Stimulated activated CD4-positive, alpha-beta T cell treated with anti-CD3 and anti-CD28 coated beads, Interleukin-2, amount 100 ng/mL, for 4 hours (primary cell): ENCODE measurements at regions not wholly inside any gene's neighbourhood (a gene's known extent, or its start where the extent isn't known, plus 50 kb on each side); places are given as distances from the start of the nearest gene placed in this dataset.

Experiments used
- DNase-seq: peaks from one replicate; pipeline ENCODE4 v3.0.0-alpha.2; 2020; ENCODE audit warnings: low read depth

GRCh38 chr3:28099296-28099695 is 142.1 kb upstream of the CMC1 start:
- no peak for DNase-seq

- no peak for DNase-seq
These were observed 139.7 kb upstream of the CMC1 start for GRCh38 chr3:28101705-28102104.

GRCh38 chr3:28103861-28104260 is 137.6 kb upstream of the CMC1 start:
- no peak for DNase-seq

- no peak for DNase-seq
These were observed 136.4 kb upstream of the CMC1 start for GRCh38 chr3:28104896-28105534.

GRCh38 chr3:28109829-28110228 is 131.6 kb upstream of the CMC1 start:
- no peak for DNase-seq

GRCh38 chr3:28110869-28111268 is 130.6 kb upstream of the CMC1 start:
- no peak for DNase-seq

GRCh38 chr3:28114893-28115292 is 126.5 kb upstream of the CMC1 start:
- no peak for DNase-seq

GRCh38 chr3:28115316-28115715 is 126.1 kb upstream of the CMC1 start:
- no peak for DNase-seq

- no peak for DNase-seq
These were observed 123.8 kb upstream of the CMC1 start for GRCh38 chr3:28117598-28117997.

- no peak for DNase-seq
These were observed 123.3 kb upstream of the CMC1 start for GRCh38 chr3:28118087-28118486.

GRCh38 chr3:28122227-28122626 is 119.2 kb upstream of the CMC1 start:
- DNase-seq, result no peak

GRCh38 chr3:28124882-28125281 is 116.5 kb upstream of the CMC1 start:
- DNase-seq, result no peak

- no peak for DNase-seq
These were observed 116.1 kb upstream of the CMC1 start for GRCh38 chr3:28125342-28125741.

- no peak for DNase-seq
These were observed 110.6 kb upstream of the CMC1 start for GRCh38 chr3:28130836-28131235.

- DNase-seq, result no peak
These were observed 108.5 kb upstream of the CMC1 start for GRCh38 chr3:28132941-28133340.

GRCh38 chr3:28134198-28134597 is 107.2 kb upstream of the CMC1 start:
- no peak for DNase-seq

GRCh38 chr3:28134792-28135375 is 106.5 kb upstream of the CMC1 start:
- DNase-seq, result no peak

GRCh38 chr3:28136607-28137216 is 104.7 kb upstream of the CMC1 start:
- no peak for DNase-seq

GRCh38 chr3:28138043-28138610 is 103.3 kb upstream of the CMC1 start:
- no peak for DNase-seq

- DNase-seq, result no peak
These were observed 102.1 kb upstream of the CMC1 start for GRCh38 chr3:28139288-28139687.

- DNase-seq, result no peak
These were observed 101.3 kb upstream of the CMC1 start for GRCh38 chr3:28139967-28140634.

GRCh38 chr3:28140664-28141063 is 100.8 kb upstream of the CMC1 start:
- DNase-seq, result no peak

GRCh38 chr3:28149960-28150359 is 91.5 kb upstream of the CMC1 start:
- no peak for DNase-seq
